Sigmoid colon (tissue), 4 donors: ENCODE measurements at regions not wholly inside any gene's neighbourhood (a gene's known extent, or its start where the extent isn't known, plus 50 kb on each side); places are given as distances from the start of the nearest gene placed in this dataset.

Source experiments
- EP300 ChIP-seq, 4 donors: sonication (generic); formaldehyde crosslinking; IDR thresholded peaks; one replicate each; pipeline ENCODE4 v1.6.1; 2017; ENCODE audit warnings: antibody characterized with exemption in 4 of 4
- TF ChIP-seq, protein P1 (sequence below), 4 experiments: fragments of 450-650 bp in 3 of 4; fragments of 200-600 bp in 1 of 4; IDR thresholded peaks; one replicate each; pipeline ENCODE4 v1.5.1; 2016 to 2019; ENCODE audit warnings: antibody characterized with exemption in 4 of 4, mild to moderate bottlenecking in 3 of 4, moderate library complexity in 2 of 4

DNA sequence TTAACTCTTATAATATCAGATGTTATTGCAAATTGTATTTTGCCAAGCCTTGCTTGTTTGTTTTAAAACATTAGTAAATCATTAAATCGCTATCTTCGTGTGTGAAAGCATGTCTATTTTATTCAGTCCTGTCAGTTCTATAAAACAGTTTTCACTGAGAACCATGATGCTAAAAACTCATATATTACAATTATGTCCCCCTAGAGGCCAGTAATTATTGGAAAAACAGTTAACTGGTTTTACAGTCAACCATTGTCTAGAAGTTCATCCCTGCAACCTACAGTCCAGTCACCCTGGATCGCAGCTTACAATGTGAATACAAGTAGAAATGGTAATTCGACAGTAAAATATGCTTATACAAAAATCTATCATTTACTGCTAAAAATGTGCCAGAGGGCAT is 311.5 kb upstream of the ROBO2 start:
- TF ChIP-seq, protein P1, sequence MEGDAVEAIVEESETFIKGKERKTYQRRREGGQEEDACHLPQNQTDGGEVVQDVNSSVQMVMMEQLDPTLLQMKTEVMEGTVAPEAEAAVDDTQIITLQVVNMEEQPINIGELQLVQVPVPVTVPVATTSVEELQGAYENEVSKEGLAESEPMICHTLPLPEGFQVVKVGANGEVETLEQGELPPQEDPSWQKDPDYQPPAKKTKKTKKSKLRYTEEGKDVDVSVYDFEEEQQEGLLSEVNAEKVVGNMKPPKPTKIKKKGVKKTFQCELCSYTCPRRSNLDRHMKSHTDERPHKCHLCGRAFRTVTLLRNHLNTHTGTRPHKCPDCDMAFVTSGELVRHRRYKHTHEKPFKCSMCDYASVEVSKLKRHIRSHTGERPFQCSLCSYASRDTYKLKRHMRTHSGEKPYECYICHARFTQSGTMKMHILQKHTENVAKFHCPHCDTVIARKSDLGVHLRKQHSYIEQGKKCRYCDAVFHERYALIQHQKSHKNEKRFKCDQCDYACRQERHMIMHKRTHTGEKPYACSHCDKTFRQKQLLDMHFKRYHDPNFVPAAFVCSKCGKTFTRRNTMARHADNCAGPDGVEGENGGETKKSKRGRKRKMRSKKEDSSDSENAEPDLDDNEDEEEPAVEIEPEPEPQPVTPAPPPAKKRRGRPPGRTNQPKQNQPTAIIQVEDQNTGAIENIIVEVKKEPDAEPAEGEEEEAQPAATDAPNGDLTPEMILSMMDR (IDR thresholded peaks at IDR 0.05) = no peak
- TF ChIP-seq EP300 (IDR thresholded peaks at IDR 0.05) = no peak
